ENCODE measurements at regions not wholly inside any gene's neighbourhood (a gene's known extent, or its start where the extent isn't known, plus 50 kb on each side); places are given as distances from the start of the nearest gene placed in this dataset.
"Not testable (repeated sequence)": the region's sequence is repeated elsewhere in the genome, so short reads cannot be mapped to it uniquely, and the experiment has no call there.

GRCh38 chr2:132068407-132068806 lies 93.3 kb downstream of the ANKRD30BL start:
- H3K4me1 ChIP-seq; H3K27ac ChIP-seq; H3K36me3 ChIP-seq; H3K9me3 ChIP-seq; DNase-seq; intact Hi-C loops (cut with DNase I); ATAC-seq; H3K4me3 ChIP-seq; H3K27me3 ChIP-seq: not testable (repeated sequence)
- 52% methylated on average over 2 of the region's 13 CpGs for WGBS (ENCODE audit: insufficient coverage, low coverage, low lambda C conversion rate, missing lambda C conversion rate)

GRCh38 chr2:132065391-132065790 lies 96.4 kb downstream of the ANKRD30BL start:
- H3K4me1 ChIP-seq; H3K27me3 ChIP-seq; H3K36me3 ChIP-seq; ATAC-seq; intact Hi-C loops (cut with DNase I); DNase-seq; H3K27ac ChIP-seq; H3K4me3 ChIP-seq; H3K9me3 ChIP-seq: not testable (repeated sequence)
- 22% methylated on average over 1 of the region's 2 CpGs for WGBS (ENCODE audit: insufficient coverage, low coverage, low lambda C conversion rate, missing lambda C conversion rate)

GRCh38 chr2:132039609-132040236 lies 122.0 kb downstream of the ANKRD30BL start:
- H3K4me1 ChIP-seq; H3K4me3 ChIP-seq; DNase-seq; H3K27ac ChIP-seq; intact Hi-C loops (cut with DNase I); ATAC-seq; H3K36me3 ChIP-seq; H3K27me3 ChIP-seq; H3K9me3 ChIP-seq: not testable (repeated sequence)
- 34% methylated on average over 5 of the region's 5 CpGs for WGBS (ENCODE audit: insufficient coverage, low coverage, low lambda C conversion rate, missing lambda C conversion rate)

- H3K4me1 ChIP-seq; H3K27ac ChIP-seq; H3K27me3 ChIP-seq; ATAC-seq; DNase-seq; H3K9me3 ChIP-seq; intact Hi-C loops (cut with DNase I); H3K36me3 ChIP-seq: not testable (repeated sequence)
- 0% methylated on average over 1 of the region's 1 CpG for WGBS (ENCODE audit: insufficient coverage, low coverage, low lambda C conversion rate, missing lambda C conversion rate)
- peak overlapping the region; percentile 14 to 27 (median 16) for H3K4me3 ChIP-seq
Observed at GRCh38 chr2:132038883-132039235, 122.9 kb downstream of the ANKRD30BL start.

- no peak overlapping the region for H3K27ac ChIP-seq
- H3K4me1 ChIP-seq = peaks cover 0 to 7% (median 0%) of the 10 kb centered on the region in 4 donors
- peak overlapping the region; percentile 14 to 27 (median 16) for H3K4me3 ChIP-seq
- H3K36me3 ChIP-seq = no peaks in the 10 kb centered on the region
- WGBS (ENCODE audit: insufficient coverage, low coverage, low lambda C conversion rate, missing lambda C conversion rate) = 1% methylated on average over 62 of the region's 84 CpGs
- DNase-seq (peak in 1 of 3 donors; percentile 37), ATAC-seq (no peak)
- no peaks in the 10 kb centered on the region for H3K9me3 ChIP-seq
- intact Hi-C loops (cut with DNase I) = no loop called here
- H3K27me3 ChIP-seq = no peaks in the 10 kb centered on the region
- no peak for TF ChIP-seq CTCF (IDR thresholded peaks at IDR 0.05)
- no peak for TF ChIP-seq POLR2A (IDR thresholded peaks at IDR 0.05)
Observed at GRCh38 chr2:132038179-132038882, 123.4 kb downstream of the ANKRD30BL start.

- Histone ChIP-seq H3K9me3 (no peaks in the 10 kb centered on the region), H3K36me3 (no peaks in the 10 kb centered on the region), H3K4me1 (peaks cover 0 to 7% (median 0%) of the 10 kb centered on the region in 4 donors), H3K27me3 (no peaks in the 10 kb centered on the region), H3K4me3 (peak overlapping the region; percentile 14 to 27 (median 16)), H3K27ac (no peak overlapping the region)
- DNase-seq (peak in 2 of 3 donors; percentile 19 to 47), ATAC-seq (no peak)
- 2% methylated on average over 21 of the region's 53 CpGs for WGBS (ENCODE audit: insufficient coverage, low coverage, low lambda C conversion rate, missing lambda C conversion rate)
- no peak for TF ChIP-seq CTCF (IDR thresholded peaks at IDR 0.05)
- TF ChIP-seq POLR2A (IDR thresholded peaks at IDR 0.05) = no peak
- intact Hi-C loops (cut with DNase I) = no loop called here
Observed at GRCh38 chr2:132037527-132038178, 124.1 kb downstream of the ANKRD30BL start.

Data from right lobe of liver (tissue), 6 donors.